GM18951 (cell line): ENCODE measurements at regions not wholly inside any gene's neighbourhood (a gene's known extent, or its start where the extent isn't known, plus 50 kb on each side); places are given as distances from the start of the nearest gene placed in this dataset.

Experiments used
- POLR2A ChIP-seq: IDR thresholded peaks from 4 replicates; pipeline ENCODE4 v1.6.1; 2011; ENCODE audit warnings: mild to moderate bottlenecking; ENCODE audit not compliant: insufficient read length, insufficient read depth; ENCODE audit errors: extremely low read depth
- in situ Hi-C: fragments of 300-500 bp; cut with MboI; formaldehyde crosslinking; loops from one replicate; pipeline ENCODE4 v1.12.0; 2022; ENCODE audit warnings: low sequenced_read_pairs, mixed read lengths, inconsistent platforms; ENCODE audit not compliant: unreplicated experiment

DNA sequence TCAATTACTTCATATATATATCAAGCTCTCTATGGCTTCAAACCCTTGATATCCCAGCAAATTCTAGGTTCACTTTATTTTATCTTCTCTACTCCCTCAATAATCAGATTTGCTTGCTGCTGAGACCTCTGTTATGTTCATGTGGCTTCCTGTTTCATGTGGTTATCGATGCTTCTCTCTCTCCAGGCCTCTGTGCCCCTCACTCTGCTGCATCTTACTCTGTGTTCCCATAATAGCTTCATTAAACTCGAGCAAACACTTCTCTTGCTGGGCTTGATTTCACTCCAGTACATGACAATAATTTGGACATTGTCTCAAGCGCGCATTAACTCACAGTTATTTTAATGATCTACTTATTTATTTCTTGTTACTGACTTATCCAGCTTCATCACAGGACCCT is 798.8 kb downstream of the CDH9 start:
- no peak for TF ChIP-seq POLR2A
- in situ Hi-C loops, result no loop called here

DNA sequence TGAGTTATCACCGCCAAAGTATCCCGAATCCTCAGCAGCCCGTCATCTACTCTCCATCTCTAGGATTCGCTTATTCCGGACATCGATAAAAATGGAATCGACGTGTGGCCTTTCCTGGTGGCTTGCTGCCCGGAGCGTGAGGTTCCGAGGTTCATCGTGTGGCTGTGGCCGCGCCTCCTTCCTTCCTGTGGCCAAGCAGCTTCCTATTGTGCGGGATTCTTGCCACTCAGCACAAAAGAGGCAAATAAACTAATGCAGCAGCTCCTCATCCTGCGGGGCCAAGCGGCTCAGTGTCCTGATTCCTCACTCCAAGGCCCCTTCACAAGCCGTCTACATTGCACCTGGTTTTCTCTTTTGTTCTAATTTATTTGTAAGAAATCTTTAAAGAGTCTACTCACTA is 800.9 kb downstream of the CDH9 start:
- TF ChIP-seq POLR2A, result no peak
- in situ Hi-C loops, result no loop called here

- in situ Hi-C loops, result no loop called here
- no peak for TF ChIP-seq POLR2A
Observed at GRCh38 chr5:26236936-26237335, 801.5 kb downstream of the CDH9 start.

GRCh38 chr5:26232706-26233105 is 805.7 kb downstream of the CDH9 start:
- in situ Hi-C loops, result no loop called here
- TF ChIP-seq POLR2A, result no peak

GRCh38 chr5:26231316-26231715 is 807.1 kb downstream of the CDH9 start:
- no peak for TF ChIP-seq POLR2A
- in situ Hi-C loops, result no loop called here

DNA sequence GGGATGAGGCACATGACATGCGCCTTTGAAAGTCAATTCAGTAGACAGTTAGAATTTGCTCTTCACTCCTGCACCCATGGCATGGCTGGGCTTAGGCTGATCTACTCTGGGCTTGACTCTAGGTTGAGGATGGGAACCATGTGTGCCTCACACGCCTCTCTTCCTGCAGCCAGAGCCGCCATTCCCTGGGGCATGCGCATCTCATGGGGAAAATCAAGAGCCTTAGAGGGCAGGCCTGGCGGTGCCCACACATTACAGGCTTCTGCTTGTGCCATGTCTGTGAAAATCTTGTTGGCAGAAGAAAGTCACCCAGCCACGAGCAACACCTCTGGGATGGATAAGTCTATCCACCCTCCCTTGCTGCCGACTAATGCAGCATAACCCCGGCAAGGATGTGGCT is 808.5 kb downstream of the CDH9 start:
- in situ Hi-C loops, result no loop called here

GRCh38 chr5:26227245-26227644 is 811.1 kb downstream of the CDH9 start:
- TF ChIP-seq POLR2A, result no peak
- in situ Hi-C loops, result no loop called here

More for the DNA sequence above, 808.5 kb downstream of the CDH9 start:
- no peak for TF ChIP-seq POLR2A

DNA sequence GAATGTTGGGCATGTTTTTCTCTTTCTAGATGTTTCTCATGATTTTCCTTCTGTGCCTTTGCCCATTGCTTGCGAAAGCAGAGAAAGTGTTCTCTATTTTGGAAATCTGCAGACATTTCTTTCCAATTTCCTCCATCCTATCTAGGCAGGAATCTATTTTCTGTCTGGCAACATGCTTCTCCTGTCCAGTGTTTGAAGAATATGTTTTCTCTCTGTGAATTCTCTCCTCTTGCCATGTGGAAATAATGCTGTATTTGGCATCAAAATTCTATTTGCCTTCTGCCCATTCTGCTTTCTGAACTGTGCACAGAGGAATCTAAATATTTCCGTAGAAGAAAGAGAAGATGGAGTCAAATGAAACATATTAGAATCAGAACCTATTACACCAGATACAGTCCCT is 833.3 kb downstream of the CDH9 start:
- in situ Hi-C loops, result no loop called here

GRCh38 chr5:26193626-26194025 is 844.8 kb downstream of the CDH9 start:
- in situ Hi-C loops, result no loop called here

More for the DNA sequence above, 833.3 kb downstream of the CDH9 start:
- no peak for TF ChIP-seq POLR2A

DNA sequence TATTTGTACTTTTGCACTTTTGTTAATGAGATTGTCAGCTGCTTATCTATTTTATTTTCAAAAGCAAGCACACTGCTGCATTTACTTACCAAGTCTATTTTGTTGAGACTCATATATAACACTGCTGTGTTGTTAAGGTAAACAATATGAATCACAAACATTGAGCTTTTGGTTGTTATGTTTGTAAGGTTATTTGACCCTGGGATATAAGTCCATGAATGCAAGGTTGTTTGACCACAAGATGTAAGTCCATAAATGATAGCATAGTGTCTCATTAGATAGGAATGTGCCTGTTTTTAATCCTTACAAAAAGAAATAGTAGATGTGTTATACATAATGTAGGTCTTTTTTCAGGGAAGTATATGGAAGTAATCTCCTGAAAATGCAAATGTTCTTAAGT is 845.9 kb downstream of the CDH9 start:
- no peak for TF ChIP-seq POLR2A
- in situ Hi-C loops, result no loop called here

More at GRCh38 chr5:26193626-26194025, 844.8 kb downstream of the CDH9 start:
- no peak for TF ChIP-seq POLR2A

DNA sequence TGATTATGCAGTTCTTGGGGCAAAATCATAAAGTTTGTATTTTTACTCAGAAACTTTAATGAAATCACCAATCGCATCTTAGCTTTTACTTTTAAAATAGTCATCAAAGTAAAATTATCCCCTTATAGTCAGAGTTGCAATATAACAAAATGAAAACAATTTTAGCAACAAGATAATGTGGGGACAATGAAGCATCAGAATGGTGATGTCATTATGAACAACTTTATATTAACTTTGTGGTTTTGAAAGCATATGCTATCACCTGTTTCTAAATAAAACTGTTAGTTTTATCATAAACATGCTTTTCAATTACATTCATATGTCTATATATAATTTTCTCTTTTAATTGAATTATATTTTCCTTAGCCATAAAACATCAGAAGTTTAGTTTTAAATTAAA is 856.8 kb downstream of the CDH9 start:
- TF ChIP-seq POLR2A, result no peak
- in situ Hi-C loops, result no loop called here

- in situ Hi-C loops, result no loop called here
Observed at GRCh38 chr5:26148569-26149107, 889.7 kb downstream of the CDH9 start.

GRCh38 chr5:26143259-26143658 is 895.1 kb downstream of the CDH9 start:
- in situ Hi-C loops, result no loop called here
- TF ChIP-seq POLR2A, result no peak

More at GRCh38 chr5:26148569-26149107, 889.7 kb downstream of the CDH9 start:
- no peak for TF ChIP-seq POLR2A

GRCh38 chr5:26121338-26121737 is 917.0 kb downstream of the CDH9 start:
- no peak for TF ChIP-seq POLR2A
- in situ Hi-C loops, result no loop called here

- in situ Hi-C loops, result no loop called here
- no peak for TF ChIP-seq POLR2A
Observed at GRCh38 chr5:26104175-26104574, 934.2 kb downstream of the CDH9 start.
